MM.1S (cell line): ENCODE measurements at regions not wholly inside any gene's neighbourhood (a gene's known extent, or its start where the extent isn't known, plus 50 kb on each side); places are given as distances from the start of the nearest gene placed in this dataset.

Source experiments
- CTCF ChIP-seq: fragments of 300-600 bp; sonication (generic); IDR thresholded peaks from 2 replicates; pipeline ENCODE4 v1.5.1; 2016; ENCODE audit warnings: antibody characterized with exemption, low read length, mixed read lengths
- EZH2 ChIP-seq: fragments of 300-600 bp; sonication (generic); optimal IDR thresholded peaks from 2 replicates; pipeline ENCODE3; 2017; ENCODE audit warnings: low read depth, mild to moderate bottlenecking, antibody characterized with exemption, low read length, mixed read lengths

- TF ChIP-seq CTCF, result no peak
- no peak for TF ChIP-seq EZH2
Observed at GRCh38 chr18:59957957-59958356, 58.2 kb downstream of the PMAIP1 start.
